ENCODE measurements at regions not wholly inside any gene's neighbourhood (a gene's known extent, or its start where the extent isn't known, plus 50 kb on each side); places are given as distances from the start of the nearest gene placed in this dataset.

- TF ChIP-seq EP300 (IDR thresholded peaks at IDR 0.05; ENCODE audit: borderline replicate concordance) (no peak), TCF12 (IDR thresholded peaks at IDR 0.05; ENCODE audit: low read depth) (no peak), YY1 (IDR thresholded peaks at IDR 0.05; ENCODE audit: low read depth) (no peak), FOXM1 (IDR thresholded peaks at IDR 0.05; ENCODE audit: borderline replicate concordance, low read depth) (no peak), USF1 (IDR thresholded peaks at IDR 0.05) (no peak), MAX (IDR thresholded peaks at IDR 0.05) (no peak), NFIC (IDR thresholded peaks at IDR 0.05) (no peak), EGR1 (IDR thresholded peaks at IDR 0.05) (no peak), RAD21 (IDR thresholded peaks at IDR 0.05; ENCODE audit: low read depth) (no peak), TEAD4 (IDR thresholded peaks at IDR 0.05) (no peak), TAF1 (IDR thresholded peaks at IDR 0.05; ENCODE audit: low read depth) (no peak), CREB1 (IDR thresholded peaks at IDR 0.05; ENCODE audit: low read depth) (no peak), CEBPB (IDR thresholded peaks at IDR 0.05) (no peak)
Measured at GRCh38 chr5:15290953-15291352, 209.0 kb upstream of the FBXL7 start.

DNA sequence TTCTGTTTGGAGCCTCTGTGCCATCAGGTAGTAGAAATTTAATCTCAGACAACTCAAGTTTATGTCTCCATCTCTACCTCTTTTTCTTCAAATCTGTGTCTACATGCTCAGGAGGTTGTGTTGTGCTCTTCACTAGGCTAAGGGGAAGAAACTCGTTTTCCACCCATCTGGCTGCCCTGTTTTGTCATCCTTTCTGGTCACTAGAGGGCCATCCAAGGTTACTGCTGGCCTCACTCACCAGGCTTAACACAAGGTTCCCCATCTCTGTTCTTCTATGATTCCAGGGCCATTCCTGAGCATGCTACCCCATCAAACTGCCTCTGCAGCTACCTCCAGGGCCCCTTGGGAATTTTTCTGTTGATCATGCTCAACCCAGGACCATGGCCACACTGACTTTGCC lies 213.3 kb upstream of the FBXL7 start:
- TF ChIP-seq CEBPB (IDR thresholded peaks at IDR 0.05) = no peak
- no peak for TF ChIP-seq USF1 (IDR thresholded peaks at IDR 0.05)
- TF ChIP-seq, protein P1, sequence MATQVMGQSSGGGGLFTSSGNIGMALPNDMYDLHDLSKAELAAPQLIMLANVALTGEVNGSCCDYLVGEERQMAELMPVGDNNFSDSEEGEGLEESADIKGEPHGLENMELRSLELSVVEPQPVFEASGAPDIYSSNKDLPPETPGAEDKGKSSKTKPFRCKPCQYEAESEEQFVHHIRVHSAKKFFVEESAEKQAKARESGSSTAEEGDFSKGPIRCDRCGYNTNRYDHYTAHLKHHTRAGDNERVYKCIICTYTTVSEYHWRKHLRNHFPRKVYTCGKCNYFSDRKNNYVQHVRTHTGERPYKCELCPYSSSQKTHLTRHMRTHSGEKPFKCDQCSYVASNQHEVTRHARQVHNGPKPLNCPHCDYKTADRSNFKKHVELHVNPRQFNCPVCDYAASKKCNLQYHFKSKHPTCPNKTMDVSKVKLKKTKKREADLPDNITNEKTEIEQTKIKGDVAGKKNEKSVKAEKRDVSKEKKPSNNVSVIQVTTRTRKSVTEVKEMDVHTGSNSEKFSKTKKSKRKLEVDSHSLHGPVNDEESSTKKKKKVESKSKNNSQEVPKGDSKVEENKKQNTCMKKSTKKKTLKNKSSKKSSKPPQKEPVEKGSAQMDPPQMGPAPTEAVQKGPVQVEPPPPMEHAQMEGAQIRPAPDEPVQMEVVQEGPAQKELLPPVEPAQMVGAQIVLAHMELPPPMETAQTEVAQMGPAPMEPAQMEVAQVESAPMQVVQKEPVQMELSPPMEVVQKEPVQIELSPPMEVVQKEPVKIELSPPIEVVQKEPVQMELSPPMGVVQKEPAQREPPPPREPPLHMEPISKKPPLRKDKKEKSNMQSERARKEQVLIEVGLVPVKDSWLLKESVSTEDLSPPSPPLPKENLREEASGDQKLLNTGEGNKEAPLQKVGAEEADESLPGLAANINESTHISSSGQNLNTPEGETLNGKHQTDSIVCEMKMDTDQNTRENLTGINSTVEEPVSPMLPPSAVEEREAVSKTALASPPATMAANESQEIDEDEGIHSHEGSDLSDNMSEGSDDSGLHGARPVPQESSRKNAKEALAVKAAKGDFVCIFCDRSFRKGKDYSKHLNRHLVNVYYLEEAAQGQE (IDR thresholded peaks at IDR 0.05; ENCODE audit: low read depth) = no peak
- no peak for TF ChIP-seq RAD21 (IDR thresholded peaks at IDR 0.05; ENCODE audit: low read depth)
- no peak for TF ChIP-seq FOXM1 (IDR thresholded peaks at IDR 0.05; ENCODE audit: borderline replicate concordance, low read depth)
- no peak for TF ChIP-seq TAF1 (IDR thresholded peaks at IDR 0.05; ENCODE audit: low read depth)
- TF ChIP-seq CREB1 (IDR thresholded peaks at IDR 0.05; ENCODE audit: low read depth) = no peak
- no peak for TF ChIP-seq EP300 (IDR thresholded peaks at IDR 0.05; ENCODE audit: borderline replicate concordance)
- TF ChIP-seq TEAD4 (IDR thresholded peaks at IDR 0.05) = no peak
- no peak for TF ChIP-seq NFIC (IDR thresholded peaks at IDR 0.05)

- TF ChIP-seq NFIC (IDR thresholded peaks at IDR 0.05) (no peak), TAF1 (IDR thresholded peaks at IDR 0.05; ENCODE audit: low read depth) (no peak), RAD21 (IDR thresholded peaks at IDR 0.05; ENCODE audit: low read depth) (no peak), EP300 (IDR thresholded peaks at IDR 0.05; ENCODE audit: borderline replicate concordance) (no peak)
Measured at GRCh38 chr5:15285901-15286583, 213.9 kb upstream of the FBXL7 start.

GRCh38 chr5:15284706-15285105 lies 215.3 kb upstream of the FBXL7 start:
- no peak for TF ChIP-seq CEBPB (IDR thresholded peaks at IDR 0.05)
- no peak for TF ChIP-seq USF1 (IDR thresholded peaks at IDR 0.05)
- TF ChIP-seq NFIC (IDR thresholded peaks at IDR 0.05) = no peak
- TF ChIP-seq, protein P1 (IDR thresholded peaks at IDR 0.05; ENCODE audit: low read depth) = no peak
- no peak for TF ChIP-seq RAD21 (IDR thresholded peaks at IDR 0.05; ENCODE audit: low read depth)
- no peak for TF ChIP-seq YY1 (IDR thresholded peaks at IDR 0.05; ENCODE audit: low read depth)
- no peak for TF ChIP-seq TAF1 (IDR thresholded peaks at IDR 0.05; ENCODE audit: low read depth)
- no peak for TF ChIP-seq TEAD4 (IDR thresholded peaks at IDR 0.05)
- TF ChIP-seq CREB1 (IDR thresholded peaks at IDR 0.05; ENCODE audit: low read depth) = no peak
- no peak for TF ChIP-seq EP300 (IDR thresholded peaks at IDR 0.05; ENCODE audit: borderline replicate concordance)
- TF ChIP-seq TCF12 (IDR thresholded peaks at IDR 0.05; ENCODE audit: low read depth) = no peak
- TF ChIP-seq ZBTB7A (IDR thresholded peaks at IDR 0.05; ENCODE audit: low read depth) = no peak
- no peak for TF ChIP-seq EGR1 (IDR thresholded peaks at IDR 0.05)
- no peak for TF ChIP-seq FOXM1 (IDR thresholded peaks at IDR 0.05; ENCODE audit: borderline replicate concordance, low read depth)
- no peak for TF ChIP-seq MAX (IDR thresholded peaks at IDR 0.05)

GRCh38 chr5:15283076-15283475 lies 216.9 kb upstream of the FBXL7 start:
- TF ChIP-seq CREB1 (IDR thresholded peaks at IDR 0.05; ENCODE audit: low read depth) (no peak), NFIC (IDR thresholded peaks at IDR 0.05) (no peak), MAX (IDR thresholded peaks at IDR 0.05) (no peak), TEAD4 (IDR thresholded peaks at IDR 0.05) (no peak), ZBTB7A (IDR thresholded peaks at IDR 0.05; ENCODE audit: low read depth) (no peak), TAF1 (IDR thresholded peaks at IDR 0.05; ENCODE audit: low read depth) (no peak), YY1 (IDR thresholded peaks at IDR 0.05; ENCODE audit: low read depth) (no peak), EP300 (IDR thresholded peaks at IDR 0.05; ENCODE audit: borderline replicate concordance) (no peak)

All from Ishikawa (cell line).